ENCODE measurements at regions not wholly inside any gene's neighbourhood (a gene's known extent, or its start where the extent isn't known, plus 50 kb on each side); places are given as distances from the start of the nearest gene placed in this dataset.

GRCh38 chr5:135127439-135128240 lies 93.6 kb upstream of the PITX1 start:
- no peak overlapping the region for H3K4me3 ChIP-seq (ENCODE audit: low read depth, low read length)
- no peak for DNase-seq (ENCODE audit: low read depth)
- TF ChIP-seq CTCF (IDR thresholded peaks at IDR 0.05; ENCODE audit: low read depth, low read length, missing control alignments): no peak

- TF ChIP-seq CTCF (IDR thresholded peaks at IDR 0.05; ENCODE audit: low read depth, low read length, missing control alignments): no peak
- no peak overlapping the region for H3K4me3 ChIP-seq (ENCODE audit: low read depth, low read length)
- no peak for DNase-seq (ENCODE audit: low read depth)
Observed at GRCh38 chr5:135126688-135127438, 92.8 kb upstream of the PITX1 start.

- DNase-seq (ENCODE audit: low read depth): no peak
- TF ChIP-seq CTCF (IDR thresholded peaks at IDR 0.05; ENCODE audit: low read depth, low read length, missing control alignments): no peak
- H3K4me3 ChIP-seq (ENCODE audit: low read depth, low read length): no peak overlapping the region
Observed at GRCh38 chr5:135124724-135125123, 90.7 kb upstream of the PITX1 start.

- no peak overlapping the region for H3K4me3 ChIP-seq (ENCODE audit: low read depth, low read length)
- DNase-seq (ENCODE audit: low read depth): no peak
- TF ChIP-seq CTCF (IDR thresholded peaks at IDR 0.05; ENCODE audit: low read depth, low read length, missing control alignments): no peak
Observed at GRCh38 chr5:135124128-135124527, 90.1 kb upstream of the PITX1 start.

- no peak for TF ChIP-seq CTCF (IDR thresholded peaks at IDR 0.05; ENCODE audit: low read depth, low read length, missing control alignments)
- no peak overlapping the region for H3K4me3 ChIP-seq (ENCODE audit: low read depth, low read length)
- DNase-seq (ENCODE audit: low read depth): no peak
Observed at GRCh38 chr5:135122797-135123196, 88.8 kb upstream of the PITX1 start.

GRCh38 chr5:135120951-135121350 lies 86.9 kb upstream of the PITX1 start:
- no peak for DNase-seq (ENCODE audit: low read depth)
- H3K4me3 ChIP-seq (ENCODE audit: low read depth, low read length): no peak overlapping the region
- no peak for TF ChIP-seq CTCF (IDR thresholded peaks at IDR 0.05; ENCODE audit: low read depth, low read length, missing control alignments)
